ENCODE measurements at regions not wholly inside any gene's neighbourhood (a gene's known extent, or its start where the extent isn't known, plus 50 kb on each side); places are given as distances from the start of the nearest gene placed in this dataset.

GRCh38 chr14:80116157-80116556 lies 95.1 kb downstream of the DIO2 start (continued):
- no peak for TF ChIP-seq ZNF462 (CRISPR knock-in tag; IDR thresholded peaks at IDR 0.05)
- TF ChIP-seq EZH2 (IDR thresholded peaks at IDR 0.05; ENCODE audit: low read depth, unreplicated experiment), result no peak
- no peak for TF ChIP-seq ZNF331 (CRISPR knock-in tag; IDR thresholded peaks at IDR 0.05; ENCODE audit: low read depth)

GRCh38 chr14:80110721-80111120 lies 100.6 kb downstream of the DIO2 start:
- Histone ChIP-seq H2AFZ (no peak overlapping the region), H3F3A (replicated peaks; ENCODE audit: low read depth) (no peaks in the 10 kb centered on the region), H3K79me2 (replicated peaks; ENCODE audit: insufficient read depth) (no peaks in the 10 kb centered on the region), H3K4me1 (ENCODE audit: insufficient read depth) (no peaks in the 10 kb centered on the region), H3K36me3 (ENCODE audit: insufficient read depth) (no peaks in the 10 kb centered on the region), H3K27ac (ENCODE audit: low read depth) (no peak overlapping the region), H3K4me3 (no peak overlapping the region), H4K20me1 (replicated peaks; ENCODE audit: insufficient read depth) (no peaks in the 10 kb centered on the region), H3K9me2 (ENCODE audit: insufficient read depth) (no peaks in the 10 kb centered on the region), H3K4me2 (no peak overlapping the region), H3K27me3 (ENCODE audit: insufficient read depth) (no peaks in the 10 kb centered on the region)
- Mint-ChIP-seq H3K27me3 (ENCODE audit: insufficient read depth, low read depth, poor library complexity) (no peaks in the 10 kb centered on the region), H3K4me3 (no peak overlapping the region), H3K36me3 (ENCODE audit: low read depth) (no peaks in the 10 kb centered on the region), H3K9me3 (no peaks in the 10 kb centered on the region), H3K4me1 (peaks cover 18% of the 10 kb centered on the region), H3K27ac (no peak overlapping the region)
- ATAC-seq, result no peak
- no peak for DNase-seq (ENCODE audit: low spot score)
- TF ChIP-seq ZNF331 (CRISPR knock-in tag; IDR thresholded peaks at IDR 0.05; ENCODE audit: low read depth) (no peak), ZNF462 (CRISPR knock-in tag; IDR thresholded peaks at IDR 0.05) (no peak), STAT1 (IDR thresholded peaks at IDR 0.05; ENCODE audit: unreplicated experiment) (no peak), POLR2AphosphoS5 (IDR thresholded peaks at IDR 0.05; ENCODE audit: low read depth) (no peak), CREB1 (CRISPR knock-in tag; IDR thresholded peaks at IDR 0.05; ENCODE audit: low read depth) (no peak)
